Stimulated activated CD4-positive, alpha-beta T cell treated with anti-CD3 and anti-CD28 coated beads, Interleukin-12 subunit alpha, Interleukin-12 subunit beta, amount 100 ng/mL, for 4 hours (primary cell): ENCODE measurements at regions not wholly inside any gene's neighbourhood (a gene's known extent, or its start where the extent isn't known, plus 50 kb on each side); places are given as distances from the start of the nearest gene placed in this dataset.

Source experiments
- DNase-seq: peaks from one replicate; pipeline ENCODE4 v3.0.0-alpha.2; 2020

GRCh38 chr10:83908506-83908905 lies 230.8 kb upstream of the GHITM start:
- DNase-seq, result no peak

DNA sequence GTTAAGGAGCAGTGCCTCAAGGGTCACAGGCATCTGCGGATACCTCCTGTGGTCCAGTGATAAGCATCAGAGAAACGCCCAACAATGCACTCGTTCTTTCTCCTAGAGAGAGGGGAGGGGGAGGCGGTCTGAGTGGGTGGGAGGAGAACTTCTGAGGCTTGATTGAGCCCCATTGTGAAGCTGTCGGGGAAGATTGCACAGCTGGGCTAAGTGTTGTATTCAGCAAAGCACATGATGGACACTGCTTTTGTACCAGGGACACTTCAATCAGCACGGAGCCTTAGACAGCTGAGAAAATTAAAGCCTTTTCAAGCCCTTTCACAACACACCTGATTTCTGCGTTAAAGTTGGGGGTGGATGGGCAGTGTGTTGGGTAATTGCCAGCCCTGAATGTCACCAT lies 230.3 kb upstream of the GHITM start:
- no peak for DNase-seq

DNA sequence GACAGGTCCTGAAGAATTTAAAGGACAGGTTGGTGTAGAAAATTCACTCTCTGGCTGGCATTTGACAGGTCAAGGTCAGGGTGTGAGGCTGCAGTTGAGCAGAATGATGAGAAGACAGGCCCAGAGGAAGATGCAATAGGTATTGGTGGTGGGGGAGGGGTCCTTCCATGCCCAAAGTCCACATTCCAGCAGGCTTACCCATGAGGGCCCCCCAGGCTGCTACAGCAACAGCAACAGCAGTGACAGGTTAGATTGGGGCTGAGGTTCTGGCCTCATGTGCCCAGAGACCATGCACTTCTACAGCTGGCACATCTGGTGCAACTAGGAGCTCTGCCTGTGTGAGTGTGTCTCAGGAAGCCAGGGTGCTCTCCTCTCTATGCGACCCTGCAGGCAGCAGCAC lies 223.5 kb upstream of the GHITM start:
- DNase-seq, result no peak

- DNase-seq, result no peak
Measured at GRCh38 chr10:83917537-83918506, 221.5 kb upstream of the GHITM start.

DNA sequence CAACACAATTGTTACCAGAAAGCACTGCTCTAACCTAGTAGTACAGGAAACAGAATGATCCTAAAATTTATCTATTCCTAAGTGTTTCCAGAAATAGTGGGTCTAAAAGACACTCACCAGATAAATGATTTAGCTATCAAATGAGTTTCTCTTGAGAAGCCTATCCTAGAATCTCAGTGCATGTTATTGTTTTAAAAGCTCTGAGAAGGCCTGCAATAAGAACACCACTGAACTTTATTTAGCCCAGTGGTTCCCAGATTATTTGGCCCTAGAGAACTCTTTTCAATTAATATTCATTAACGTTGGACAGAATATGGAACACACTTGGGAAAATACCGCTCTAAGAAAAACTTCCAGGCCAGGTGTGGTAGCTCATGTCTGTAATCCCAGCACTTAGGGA lies 220.1 kb upstream of the GHITM start:
- no peak for DNase-seq

GRCh38 chr10:83921984-83922860 lies 217.1 kb upstream of the GHITM start:
- no peak for DNase-seq

GRCh38 chr10:83925133-83925532 lies 214.2 kb upstream of the GHITM start:
- DNase-seq, result no peak

GRCh38 chr10:83926606-83927005 lies 212.7 kb upstream of the GHITM start:
- no peak for DNase-seq

DNA sequence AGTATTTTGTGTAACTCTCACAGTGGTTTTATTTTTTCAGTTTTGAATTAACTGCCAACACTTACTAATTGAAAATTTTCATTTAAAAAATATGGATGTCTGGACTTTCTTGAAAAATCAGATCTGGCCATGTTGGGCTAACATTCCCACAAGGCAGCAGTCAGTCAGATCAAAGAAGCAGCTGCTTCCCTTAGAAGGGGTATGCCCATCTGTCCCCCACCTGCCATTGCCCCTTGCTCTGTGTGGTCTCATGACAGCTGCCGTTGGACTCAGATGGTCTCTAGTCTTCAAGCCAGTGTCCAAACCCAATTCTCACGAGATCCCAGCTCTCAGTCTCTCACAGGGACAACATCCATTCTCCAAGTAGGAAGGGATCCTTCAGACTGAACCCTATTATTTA lies 212.1 kb upstream of the GHITM start:
- no peak for DNase-seq

DNA sequence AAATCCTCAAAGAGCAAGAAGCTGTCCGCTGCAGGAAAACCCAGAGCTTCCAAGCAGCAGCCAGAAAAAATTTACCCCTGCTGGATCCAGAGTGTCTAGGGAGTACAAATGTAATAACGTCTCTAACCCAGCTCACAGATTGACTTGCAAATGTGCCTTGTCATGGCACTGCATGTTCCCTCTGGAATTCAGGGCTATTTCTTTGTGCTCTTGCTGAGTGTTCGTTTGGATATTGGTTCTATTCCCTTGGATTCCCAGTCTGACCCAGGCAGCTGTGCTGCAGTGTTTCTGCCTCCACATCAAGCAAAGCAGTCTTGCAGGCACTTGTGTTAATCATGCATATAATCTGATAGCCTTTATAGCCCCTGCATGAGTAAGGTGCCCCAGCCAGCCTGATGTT lies 209.9 kb upstream of the GHITM start:
- no peak for DNase-seq

DNA sequence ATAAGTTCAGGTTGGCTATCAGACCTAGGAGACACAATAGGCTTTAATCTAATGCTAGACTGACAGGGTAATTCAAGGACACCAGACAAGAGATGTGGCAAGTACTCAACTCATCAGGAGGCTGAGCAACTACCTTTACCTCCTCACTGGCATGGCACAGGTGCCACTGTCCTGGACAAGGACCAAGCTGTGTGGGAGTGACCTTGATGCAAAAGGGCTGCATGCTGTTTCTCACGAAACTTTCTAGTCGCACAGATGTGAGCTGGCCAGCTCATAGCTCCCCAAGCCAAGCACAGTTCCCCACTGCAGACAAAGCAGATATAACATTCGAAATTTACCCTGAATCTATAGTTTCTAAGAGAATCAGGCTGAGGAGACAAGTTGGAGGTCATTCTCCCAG lies 207.6 kb upstream of the GHITM start:
- no peak for DNase-seq

- no peak for DNase-seq
Measured at GRCh38 chr10:83932245-83932644, 207.1 kb upstream of the GHITM start.

- no peak for DNase-seq
Measured at GRCh38 chr10:83934062-83934461, 205.2 kb upstream of the GHITM start.

GRCh38 chr10:83934641-83935338 lies 204.5 kb upstream of the GHITM start:
- no peak for DNase-seq

DNA sequence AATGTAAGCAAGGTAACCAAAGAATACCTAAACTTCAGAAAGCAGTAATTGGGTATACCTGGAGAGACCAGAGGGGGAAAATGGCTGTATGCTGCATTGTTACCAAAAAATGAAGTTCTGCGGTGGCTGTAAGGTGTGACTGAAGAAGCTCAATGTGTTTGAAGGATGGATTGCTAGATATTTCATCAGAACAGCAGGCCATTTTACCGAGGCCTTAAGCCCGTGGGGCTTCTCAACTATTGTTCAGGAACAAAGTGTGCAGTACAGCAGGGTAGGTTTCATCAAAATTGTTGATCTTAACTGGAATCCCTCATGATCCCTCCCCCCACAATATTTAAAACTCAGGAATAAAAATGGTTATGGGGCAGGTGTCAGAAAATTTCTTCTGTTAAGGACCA lies 204.0 kb upstream of the GHITM start:
- DNase-seq, result no peak

DNA sequence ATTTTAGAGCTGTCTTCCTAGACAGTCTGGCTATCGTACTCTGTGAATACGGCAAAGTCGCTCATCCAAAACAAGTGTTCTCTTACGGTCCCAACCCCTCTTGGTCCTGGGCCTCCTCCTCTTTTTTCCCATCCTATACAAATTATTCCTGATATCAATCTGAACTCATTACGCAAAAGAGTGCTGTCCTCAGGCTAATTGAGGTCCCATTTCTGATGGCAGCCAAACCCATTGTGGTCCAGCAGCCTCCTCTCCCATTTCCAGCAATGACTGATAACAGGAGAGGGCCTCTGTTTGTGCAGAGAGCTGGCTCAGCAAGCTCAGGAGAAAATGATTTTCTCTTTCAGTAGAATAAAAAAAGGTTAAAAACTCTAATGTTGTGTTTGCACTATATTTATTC lies 203.4 kb upstream of the GHITM start:
- no peak for DNase-seq

DNA sequence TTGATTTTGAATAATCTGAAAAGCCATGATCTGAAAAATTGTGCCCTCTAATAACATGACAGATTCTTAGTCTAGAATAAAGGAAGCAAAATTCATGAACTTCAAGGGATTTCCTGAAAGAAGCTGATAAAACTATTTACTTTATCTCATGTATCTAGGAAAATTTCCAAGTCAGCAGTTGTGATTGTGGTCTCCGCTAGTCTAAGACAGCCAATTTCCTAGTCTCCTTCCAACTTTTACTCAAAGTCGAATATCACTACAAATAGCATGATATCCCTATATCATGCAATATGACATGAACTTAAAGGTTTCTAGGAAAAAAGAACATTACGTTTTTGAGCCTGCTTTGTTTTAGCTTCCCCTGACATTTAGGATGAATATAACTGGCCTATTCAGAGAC lies 202.1 kb upstream of the GHITM start:
- no peak for DNase-seq

GRCh38 chr10:83937826-83938225 lies 201.5 kb upstream of the GHITM start:
- no peak for DNase-seq

GRCh38 chr10:83941189-83941588 lies 198.1 kb upstream of the GHITM start:
- DNase-seq, result no peak

DNA sequence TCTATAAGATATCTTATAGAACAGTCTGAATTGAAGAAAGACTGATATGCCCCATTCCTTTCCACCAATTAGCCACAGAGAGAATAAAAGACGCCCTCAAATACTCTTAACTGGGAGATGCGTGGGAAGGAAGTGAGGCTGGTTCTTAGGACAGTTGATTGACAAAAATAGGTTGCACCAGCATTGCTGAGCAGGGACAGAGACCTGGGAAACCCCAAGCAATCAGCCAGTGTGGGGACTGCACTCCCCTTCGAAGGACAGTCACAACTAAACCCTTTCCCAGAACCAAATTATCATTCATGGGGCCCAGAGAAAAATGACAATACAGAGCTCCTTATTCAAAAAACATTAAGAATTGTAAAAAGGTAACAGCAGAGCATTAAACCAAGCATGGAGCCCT lies 196.9 kb upstream of the GHITM start:
- DNase-seq, result no peak

DNA sequence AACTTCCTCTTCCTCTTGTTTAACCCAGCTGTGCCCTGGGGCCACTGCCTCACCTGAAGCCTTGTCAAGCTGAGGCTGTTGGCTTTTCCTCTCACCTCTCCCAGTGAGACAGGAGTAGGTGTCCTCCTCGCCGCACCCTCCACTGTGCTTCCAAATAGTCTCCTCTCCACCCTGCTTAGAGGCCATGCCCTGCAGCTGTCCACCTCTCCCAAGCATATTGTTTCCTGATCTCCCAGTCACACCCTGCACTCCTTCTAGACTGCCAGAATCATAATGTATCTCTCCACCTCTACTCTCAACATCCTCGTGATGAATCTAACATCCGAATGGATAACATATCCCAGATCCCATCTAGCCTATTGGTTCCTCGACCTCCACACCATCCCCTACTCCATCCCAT lies 196.3 kb upstream of the GHITM start:
- no peak for DNase-seq

GRCh38 chr10:83943920-83944319 lies 195.4 kb upstream of the GHITM start:
- DNase-seq, result no peak

- no peak for DNase-seq
Measured at GRCh38 chr10:83945982-83946718, 193.2 kb upstream of the GHITM start.
